OCI-LY1 (cell line): ENCODE measurements at regions not wholly inside any gene's neighbourhood (a gene's known extent, or its start where the extent isn't known, plus 50 kb on each side); places are given as distances from the start of the nearest gene placed in this dataset.

Experiments
- H2AFZ ChIP-seq: fragments of 200-600 bp; sonication (generic), shearing (Covaris generic); 2 replicates; pipeline ENCODE4 v1.6.0; 2014; ENCODE audit warnings: antibody characterized with exemption, mild to moderate bottlenecking, low read length
- H3F3A ChIP-seq: fragments of 200-600 bp; sonication (generic), shearing (Covaris generic); 2 replicates; pipeline ENCODE4 v1.6.0; 2014; ENCODE audit warnings: mild to moderate bottlenecking, antibody characterized with exemption, low read length, moderate library complexity; ENCODE audit not compliant: insufficient read depth
- H3K27ac ChIP-seq: fragments of 200-600 bp; sonication (generic); 2 replicates; pipeline ENCODE4 v1.5.1; 2014; ENCODE audit warnings: low read length, mixed run types, mild to moderate bottlenecking, low read depth; ENCODE audit not compliant: poor library complexity, severe bottlenecking
- H3K27me3 ChIP-seq: fragments of 200-600 bp; sonication (generic); 2 replicates; pipeline ENCODE4 v1.6.0; 2014; ENCODE audit warnings: antibody characterized with exemption, mild to moderate bottlenecking, low read length, moderate library complexity; ENCODE audit not compliant: insufficient read depth
- H3K36me3 ChIP-seq: fragments of 200-600 bp; sonication (generic); 2 replicates; pipeline ENCODE4 v1.6.1; 2014; ENCODE audit warnings: mild to moderate bottlenecking, antibody characterized with exemption, low read length, moderate library complexity, mixed read lengths; ENCODE audit not compliant: insufficient read depth
- H3K4me1 ChIP-seq: fragments of 200-600 bp; sonication (generic); 2 replicates; pipeline ENCODE4 v1.5.1; 2014; ENCODE audit warnings: mild to moderate bottlenecking, low read length, moderate library complexity; ENCODE audit not compliant: insufficient read depth, severe bottlenecking
- H3K4me2 ChIP-seq: fragments of 200-600 bp; sonication (generic), shearing (Covaris generic); 2 replicates; pipeline ENCODE4 v1.6.1; 2014; ENCODE audit warnings: low read length
- H3K4me3 ChIP-seq: fragments of 200-600 bp; sonication (generic); 2 replicates; pipeline ENCODE4 v1.5.1; 2014; ENCODE audit warnings: low read length, low read depth, mild to moderate bottlenecking, mixed read lengths; ENCODE audit not compliant: poor library complexity, severe bottlenecking
- H3K79me2 ChIP-seq: fragments of 200-600 bp; shearing (Covaris generic); 2 replicates; pipeline ENCODE4 v1.6.1; 2016; ENCODE audit warnings: mixed run types, low read length, mixed read lengths; ENCODE audit not compliant: insufficient read depth
- H3K9ac ChIP-seq: fragments of 200-600 bp; sonication (generic), shearing (Covaris generic); 2 replicates; pipeline ENCODE4 v1.6.1; 2014; ENCODE audit warnings: mild to moderate bottlenecking, low read length, mixed read lengths
- H3K9me2 ChIP-seq: fragments of 200-600 bp; sonication (generic), shearing (Covaris generic); 2 replicates; pipeline ENCODE4 v1.6.1; 2014; ENCODE audit warnings: low read depth, mild to moderate bottlenecking, low read length, mixed read lengths
- H3K9me3 ChIP-seq: fragments of 200-600 bp; shearing (Covaris generic); 2 replicates; pipeline ENCODE4 v1.6.1; 2014; ENCODE audit warnings: low read length, mixed read lengths
- H4K20me1 ChIP-seq: fragments of 200-600 bp; sonication (generic), shearing (Covaris generic); 2 replicates; pipeline ENCODE4 v1.6.0; 2016; ENCODE audit warnings: mild to moderate bottlenecking, low read length; ENCODE audit not compliant: insufficient read depth
- EZH2 ChIP-seq: fragments of 200-600 bp; sonication (generic), shearing (Covaris generic); IDR thresholded peaks from 2 replicates; pipeline ENCODE4 v1.8.0; 2017; ENCODE audit warnings: borderline replicate concordance, mixed run types, mild to moderate bottlenecking, antibody characterized with exemption, low read length, moderate library complexity, mixed read lengths
- TF ChIP-seq, protein P1 (sequence below): fragments of 200-600 bp; sonication (generic), shearing (Covaris generic); IDR thresholded peaks from 2 replicates; pipeline ENCODE4 v1.5.1; 2017; ENCODE audit warnings: mild to moderate bottlenecking, antibody characterized with exemption, low read length, moderate library complexity, mixed read lengths

DNA sequence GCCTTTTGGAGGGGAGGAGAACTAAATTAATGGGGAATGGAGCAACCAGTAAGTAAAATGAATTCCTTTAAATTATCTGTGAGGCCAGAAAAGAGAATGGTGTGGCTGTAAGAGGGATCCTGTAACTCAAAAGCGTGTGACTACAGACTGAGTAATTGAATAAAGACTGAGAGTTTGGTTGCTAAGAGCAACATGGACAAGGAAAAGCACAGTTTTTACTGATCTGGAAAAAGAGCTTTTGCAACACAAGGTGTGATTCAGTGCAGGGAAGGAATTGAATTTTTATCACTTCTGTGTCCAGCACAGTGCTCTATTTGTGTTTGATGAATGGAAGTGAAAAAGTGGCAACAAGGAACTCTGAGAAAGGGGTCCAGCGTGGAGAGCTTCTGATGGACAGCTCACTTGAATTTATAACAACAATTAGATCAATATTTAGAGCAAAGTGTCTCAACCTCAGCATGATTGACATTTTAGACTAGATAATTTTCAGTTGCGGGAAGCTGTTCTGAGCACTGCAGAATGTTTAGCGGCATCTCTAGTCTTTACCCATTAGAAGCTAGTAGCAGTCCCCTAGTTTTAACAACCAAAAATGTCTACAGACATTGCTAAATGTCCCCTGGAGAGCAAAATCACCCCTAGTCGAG is 202.8 kb upstream of the BDNF start:
- no peaks in the 10 kb centered on the region for H3K4me1 ChIP-seq
- no peaks in the 10 kb centered on the region for H3K36me3 ChIP-seq
- H3F3A ChIP-seq = no peaks in the 10 kb centered on the region
- H2AFZ ChIP-seq = no peak overlapping the region
- TF ChIP-seq, protein P1, sequence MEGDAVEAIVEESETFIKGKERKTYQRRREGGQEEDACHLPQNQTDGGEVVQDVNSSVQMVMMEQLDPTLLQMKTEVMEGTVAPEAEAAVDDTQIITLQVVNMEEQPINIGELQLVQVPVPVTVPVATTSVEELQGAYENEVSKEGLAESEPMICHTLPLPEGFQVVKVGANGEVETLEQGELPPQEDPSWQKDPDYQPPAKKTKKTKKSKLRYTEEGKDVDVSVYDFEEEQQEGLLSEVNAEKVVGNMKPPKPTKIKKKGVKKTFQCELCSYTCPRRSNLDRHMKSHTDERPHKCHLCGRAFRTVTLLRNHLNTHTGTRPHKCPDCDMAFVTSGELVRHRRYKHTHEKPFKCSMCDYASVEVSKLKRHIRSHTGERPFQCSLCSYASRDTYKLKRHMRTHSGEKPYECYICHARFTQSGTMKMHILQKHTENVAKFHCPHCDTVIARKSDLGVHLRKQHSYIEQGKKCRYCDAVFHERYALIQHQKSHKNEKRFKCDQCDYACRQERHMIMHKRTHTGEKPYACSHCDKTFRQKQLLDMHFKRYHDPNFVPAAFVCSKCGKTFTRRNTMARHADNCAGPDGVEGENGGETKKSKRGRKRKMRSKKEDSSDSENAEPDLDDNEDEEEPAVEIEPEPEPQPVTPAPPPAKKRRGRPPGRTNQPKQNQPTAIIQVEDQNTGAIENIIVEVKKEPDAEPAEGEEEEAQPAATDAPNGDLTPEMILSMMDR = no peak
- no peak for TF ChIP-seq EZH2
- no peak overlapping the region for H3K9ac ChIP-seq
- H3K27ac ChIP-seq = no peak overlapping the region
- no peaks in the 10 kb centered on the region for H3K9me3 ChIP-seq
- H3K27me3 ChIP-seq = no peaks in the 10 kb centered on the region
- H3K4me3 ChIP-seq = no peak overlapping the region
- H3K9me2 ChIP-seq = no peaks in the 10 kb centered on the region
- H4K20me1 ChIP-seq = no peaks in the 10 kb centered on the region
- no peaks in the 10 kb centered on the region for H3K79me2 ChIP-seq
- H3K4me2 ChIP-seq = no peak overlapping the region

DNA sequence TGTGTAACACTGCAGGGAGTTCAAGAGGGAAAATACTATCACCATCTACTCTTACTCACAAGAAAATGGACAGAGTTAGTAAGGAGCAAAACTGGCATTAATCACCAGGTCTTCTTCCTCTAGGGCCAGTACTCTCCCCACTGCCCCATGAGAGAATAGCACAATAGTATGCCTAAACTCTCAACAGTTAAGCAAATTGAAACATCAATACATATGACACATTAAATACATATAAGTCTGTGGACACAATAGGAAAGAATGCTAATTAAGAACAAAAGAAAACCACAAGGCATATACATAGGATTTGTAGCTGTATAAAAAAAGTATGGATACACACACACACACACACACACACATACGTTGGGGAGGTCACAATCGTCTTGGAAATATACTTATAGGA is 197.9 kb upstream of the BDNF start:
- no peak overlapping the region for H3K27ac ChIP-seq
- no peaks in the 10 kb centered on the region for H3K9me2 ChIP-seq
- H3F3A ChIP-seq = no peaks in the 10 kb centered on the region
- H2AFZ ChIP-seq = no peak overlapping the region
- no peaks in the 10 kb centered on the region for H3K27me3 ChIP-seq
- no peaks in the 10 kb centered on the region for H3K9me3 ChIP-seq
- no peaks in the 10 kb centered on the region for H3K36me3 ChIP-seq
- H3K4me3 ChIP-seq = no peak overlapping the region
- no peak for TF ChIP-seq EZH2
- TF ChIP-seq, protein P1 = no peak
- H3K4me1 ChIP-seq = no peaks in the 10 kb centered on the region
- no peak overlapping the region for H3K4me2 ChIP-seq
- no peaks in the 10 kb centered on the region for H3K79me2 ChIP-seq
- H4K20me1 ChIP-seq = no peaks in the 10 kb centered on the region
- H3K9ac ChIP-seq = no peak overlapping the region

DNA sequence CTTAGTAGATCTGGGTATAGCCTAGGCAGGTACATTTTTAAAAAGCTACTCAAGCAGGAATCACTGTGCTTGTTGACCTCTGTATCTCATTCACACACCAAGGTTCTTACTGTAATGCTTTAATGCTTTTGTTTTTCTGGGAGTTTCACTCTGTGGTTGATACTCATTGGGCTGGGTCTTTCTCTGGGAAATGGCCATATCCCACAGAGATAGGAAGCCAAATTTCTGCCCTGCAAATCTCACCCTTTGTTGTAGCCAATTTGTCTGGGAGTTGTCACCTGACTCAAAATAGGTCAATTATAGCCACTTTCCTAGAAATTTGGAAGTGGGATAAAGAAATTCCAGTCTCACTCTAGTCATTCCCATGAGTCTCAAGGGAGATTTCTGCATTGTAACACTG is 195.8 kb upstream of the BDNF start:
- no peaks in the 10 kb centered on the region for H3K27me3 ChIP-seq
- no peaks in the 10 kb centered on the region for H3K9me2 ChIP-seq
- H4K20me1 ChIP-seq = no peaks in the 10 kb centered on the region
- no peaks in the 10 kb centered on the region for H3K9me3 ChIP-seq
- no peaks in the 10 kb centered on the region for H3K4me1 ChIP-seq
- H3F3A ChIP-seq = no peaks in the 10 kb centered on the region
- H3K27ac ChIP-seq = no peak overlapping the region
- H3K36me3 ChIP-seq = no peaks in the 10 kb centered on the region
- H3K4me3 ChIP-seq = no peak overlapping the region
- no peaks in the 10 kb centered on the region for H3K79me2 ChIP-seq
- H3K4me2 ChIP-seq = no peak overlapping the region
- no peak overlapping the region for H3K9ac ChIP-seq
- TF ChIP-seq, protein P1 = no peak
- no peak for TF ChIP-seq EZH2
- H2AFZ ChIP-seq = no peak overlapping the region
